ENCODE measurements at regions not wholly inside any gene's neighbourhood (a gene's known extent, or its start where the extent isn't known, plus 50 kb on each side); places are given as distances from the start of the nearest gene placed in this dataset.

- H3K4me3 ChIP-seq (replicated peaks; ENCODE audit: low read depth, low read length) = no peak overlapping the region
- DNase-seq (ENCODE audit: extremely low read depth, low read depth) = no peak
- TF ChIP-seq, protein P1, sequence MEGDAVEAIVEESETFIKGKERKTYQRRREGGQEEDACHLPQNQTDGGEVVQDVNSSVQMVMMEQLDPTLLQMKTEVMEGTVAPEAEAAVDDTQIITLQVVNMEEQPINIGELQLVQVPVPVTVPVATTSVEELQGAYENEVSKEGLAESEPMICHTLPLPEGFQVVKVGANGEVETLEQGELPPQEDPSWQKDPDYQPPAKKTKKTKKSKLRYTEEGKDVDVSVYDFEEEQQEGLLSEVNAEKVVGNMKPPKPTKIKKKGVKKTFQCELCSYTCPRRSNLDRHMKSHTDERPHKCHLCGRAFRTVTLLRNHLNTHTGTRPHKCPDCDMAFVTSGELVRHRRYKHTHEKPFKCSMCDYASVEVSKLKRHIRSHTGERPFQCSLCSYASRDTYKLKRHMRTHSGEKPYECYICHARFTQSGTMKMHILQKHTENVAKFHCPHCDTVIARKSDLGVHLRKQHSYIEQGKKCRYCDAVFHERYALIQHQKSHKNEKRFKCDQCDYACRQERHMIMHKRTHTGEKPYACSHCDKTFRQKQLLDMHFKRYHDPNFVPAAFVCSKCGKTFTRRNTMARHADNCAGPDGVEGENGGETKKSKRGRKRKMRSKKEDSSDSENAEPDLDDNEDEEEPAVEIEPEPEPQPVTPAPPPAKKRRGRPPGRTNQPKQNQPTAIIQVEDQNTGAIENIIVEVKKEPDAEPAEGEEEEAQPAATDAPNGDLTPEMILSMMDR (IDR thresholded peaks at IDR 0.05; ENCODE audit: low read depth, low read length, missing control alignments) = no peak
Measured at GRCh38 chr4:135227842-135228241, 1026.3 kb upstream of the PABPC4L start.

DNA sequence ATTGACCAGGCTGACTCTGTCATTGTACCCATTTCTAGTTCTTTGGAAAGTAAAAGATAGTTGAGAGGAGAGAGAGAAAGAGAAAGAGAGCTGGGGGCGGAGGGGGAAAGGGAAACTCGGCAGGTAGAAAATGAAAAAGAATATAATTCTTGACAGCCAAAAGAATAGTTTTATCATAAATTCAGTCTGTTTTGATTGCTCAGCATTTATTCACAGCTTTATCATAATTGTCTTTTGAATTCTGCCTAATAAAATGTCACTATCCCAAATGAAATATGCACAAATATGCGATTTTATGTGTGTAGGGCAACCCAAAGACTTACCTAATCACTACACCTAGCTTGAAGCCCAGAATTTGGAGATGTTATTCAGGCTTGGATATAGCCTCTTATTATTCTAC lies 1024.0 kb upstream of the PABPC4L start:
- TF ChIP-seq, protein P1 (IDR thresholded peaks at IDR 0.05; ENCODE audit: low read depth, low read length, missing control alignments) = no peak
- no peak for DNase-seq (ENCODE audit: extremely low read depth, low read depth)
- H3K4me3 ChIP-seq (replicated peaks; ENCODE audit: low read depth, low read length) = no peak overlapping the region

DNA sequence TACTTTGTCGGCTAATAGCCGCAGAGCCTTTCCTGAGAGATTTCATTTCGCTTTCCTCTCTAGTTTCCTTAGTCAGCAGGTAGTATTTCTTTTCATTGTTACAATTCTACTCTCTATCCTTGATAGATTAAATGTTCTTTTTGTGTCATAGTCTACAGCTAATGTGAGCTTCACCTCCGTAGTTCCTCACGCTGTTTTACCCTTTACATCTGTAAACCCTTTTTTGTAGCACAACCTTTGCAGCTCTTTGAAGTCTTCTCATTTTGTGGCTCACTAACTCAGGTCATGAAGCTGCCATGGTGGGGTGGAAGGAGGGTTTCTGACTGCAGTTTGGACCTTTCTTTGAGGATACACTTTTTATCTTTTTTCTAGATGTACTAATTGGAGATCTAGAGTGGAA lies 1008.8 kb upstream of the PABPC4L start:
- TF ChIP-seq, protein P1 (IDR thresholded peaks at IDR 0.05; ENCODE audit: low read depth, low read length, missing control alignments) = no peak
- H3K4me3 ChIP-seq (replicated peaks; ENCODE audit: low read depth, low read length) = no peak overlapping the region
- DNase-seq (ENCODE audit: extremely low read depth, low read depth) = no peak

DNA sequence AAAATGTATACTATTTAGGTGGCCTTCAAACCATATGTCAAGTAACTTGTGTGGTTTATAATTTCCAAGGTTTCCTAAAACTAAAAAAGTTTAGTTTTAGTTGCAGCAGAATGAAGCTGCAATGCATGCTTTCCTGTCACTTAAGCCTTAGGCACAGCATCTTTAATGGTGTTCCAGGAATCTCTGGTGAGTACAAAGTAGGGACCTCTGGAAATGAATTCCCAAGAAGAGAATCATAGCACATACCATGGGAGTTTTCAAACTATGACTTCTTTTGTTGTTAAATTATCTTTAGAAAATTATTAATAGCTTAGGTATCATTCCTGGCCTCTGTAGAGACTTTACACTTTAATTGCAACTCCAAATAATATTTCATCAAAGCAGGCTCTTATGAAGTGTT lies 1005.9 kb upstream of the PABPC4L start:
- no peak for DNase-seq (ENCODE audit: extremely low read depth, low read depth)
- no peak overlapping the region for H3K4me3 ChIP-seq (replicated peaks; ENCODE audit: low read depth, low read length)
- TF ChIP-seq, protein P1 (IDR thresholded peaks at IDR 0.05; ENCODE audit: low read depth, low read length, missing control alignments) = no peak

DNA sequence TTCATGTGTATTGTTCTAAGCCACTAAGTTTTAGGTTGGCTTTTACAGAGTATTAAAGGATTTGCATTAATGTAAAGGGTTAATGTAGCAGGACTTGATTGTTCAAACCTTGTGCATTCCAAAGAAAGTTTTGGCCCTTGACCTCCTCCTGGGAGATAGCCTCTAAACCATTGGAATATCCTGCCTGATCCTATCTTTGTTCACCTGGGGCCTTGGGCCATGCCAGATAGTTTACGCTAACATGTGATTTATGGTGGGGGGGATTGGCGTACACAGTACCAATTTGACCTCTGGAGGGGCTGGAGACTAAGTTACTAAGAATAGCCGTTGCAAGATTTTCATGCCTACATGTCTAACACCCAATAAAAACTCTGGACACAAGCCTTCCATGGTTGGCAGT lies 1002.7 kb upstream of the PABPC4L start:
- no peak for DNase-seq (ENCODE audit: extremely low read depth, low read depth)
- H3K4me3 ChIP-seq (replicated peaks; ENCODE audit: low read depth, low read length) = no peak overlapping the region
- TF ChIP-seq, protein P1 (IDR thresholded peaks at IDR 0.05; ENCODE audit: low read depth, low read length, missing control alignments) = no peak

- TF ChIP-seq, protein P1 (IDR thresholded peaks at IDR 0.05; ENCODE audit: low read depth, low read length, missing control alignments) = no peak
- DNase-seq (ENCODE audit: extremely low read depth, low read depth) = no peak
- H3K4me3 ChIP-seq (replicated peaks; ENCODE audit: low read depth, low read length) = no peak overlapping the region
Measured at GRCh38 chr4:135201081-135201480, 999.5 kb upstream of the PABPC4L start.

DNA sequence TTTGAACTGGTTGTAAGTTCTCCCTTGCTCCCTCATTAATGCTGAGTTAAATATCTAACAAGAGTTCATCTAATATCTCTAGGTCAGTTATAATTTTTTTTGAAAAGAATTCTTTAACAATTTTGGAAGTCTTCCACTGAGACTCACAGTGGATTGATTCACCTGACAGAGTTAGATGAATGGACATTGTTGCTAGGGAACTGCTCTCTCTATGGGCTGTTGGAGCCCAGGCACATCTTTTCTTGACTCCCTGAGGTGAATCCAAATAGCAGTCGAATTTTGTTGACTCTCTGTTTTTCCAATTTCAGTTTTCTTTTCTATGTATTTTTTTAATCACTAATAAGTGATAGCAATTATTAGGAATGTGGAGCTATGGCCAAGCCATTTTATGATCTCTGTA lies 996.1 kb upstream of the PABPC4L start:
- DNase-seq (ENCODE audit: extremely low read depth, low read depth) = no peak
- TF ChIP-seq, protein P1 (IDR thresholded peaks at IDR 0.05; ENCODE audit: low read depth, low read length, missing control alignments) = no peak
- no peak overlapping the region for H3K4me3 ChIP-seq (replicated peaks; ENCODE audit: low read depth, low read length)

All from HFF-Myc (cell line).